ENCODE measurements at regions not wholly inside any gene's neighbourhood (a gene's known extent, or its start where the extent isn't known, plus 50 kb on each side); places are given as distances from the start of the nearest gene placed in this dataset.

GRCh38 chr18:42271647-42272414, 316.8 kb downstream of the PIK3C3 start:
- TF ChIP-seq, protein P1, sequence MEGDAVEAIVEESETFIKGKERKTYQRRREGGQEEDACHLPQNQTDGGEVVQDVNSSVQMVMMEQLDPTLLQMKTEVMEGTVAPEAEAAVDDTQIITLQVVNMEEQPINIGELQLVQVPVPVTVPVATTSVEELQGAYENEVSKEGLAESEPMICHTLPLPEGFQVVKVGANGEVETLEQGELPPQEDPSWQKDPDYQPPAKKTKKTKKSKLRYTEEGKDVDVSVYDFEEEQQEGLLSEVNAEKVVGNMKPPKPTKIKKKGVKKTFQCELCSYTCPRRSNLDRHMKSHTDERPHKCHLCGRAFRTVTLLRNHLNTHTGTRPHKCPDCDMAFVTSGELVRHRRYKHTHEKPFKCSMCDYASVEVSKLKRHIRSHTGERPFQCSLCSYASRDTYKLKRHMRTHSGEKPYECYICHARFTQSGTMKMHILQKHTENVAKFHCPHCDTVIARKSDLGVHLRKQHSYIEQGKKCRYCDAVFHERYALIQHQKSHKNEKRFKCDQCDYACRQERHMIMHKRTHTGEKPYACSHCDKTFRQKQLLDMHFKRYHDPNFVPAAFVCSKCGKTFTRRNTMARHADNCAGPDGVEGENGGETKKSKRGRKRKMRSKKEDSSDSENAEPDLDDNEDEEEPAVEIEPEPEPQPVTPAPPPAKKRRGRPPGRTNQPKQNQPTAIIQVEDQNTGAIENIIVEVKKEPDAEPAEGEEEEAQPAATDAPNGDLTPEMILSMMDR (IDR thresholded peaks at IDR 0.05) = no peak
- TF ChIP-seq POLR2A (IDR thresholded peaks at IDR 0.05) = no peak
